HG03103 (cell line): ENCODE measurements at regions not wholly inside any gene's neighbourhood (a gene's known extent, or its start where the extent isn't known, plus 50 kb on each side); places are given as distances from the start of the nearest gene placed in this dataset.
"Not testable (repeated sequence)": the region's sequence is repeated elsewhere in the genome, so short reads cannot be mapped to it uniquely, and the experiment has no call there.

Experiments used
- ATAC-seq: cut with Tn5 transposase; IDR thresholded peaks from one replicate; pipeline ENCODE4 v1.9.1; 2021; ENCODE audit warnings: low read depth; ENCODE audit not compliant: unreplicated experiment

- not testable (repeated sequence) for ATAC-seq
These were observed 150.9 kb upstream of the TEX13D start for GRCh38 chrX:124181515-124181914.

- ATAC-seq = no peak
These were observed 142.0 kb upstream of the TEX13D start for GRCh38 chrX:124190440-124190839.

GRCh38 chrX:124194199-124194598, 138.3 kb upstream of the TEX13D start:
- no peak for ATAC-seq

GRCh38 chrX:124194901-124195300, 137.6 kb upstream of the TEX13D start:
- ATAC-seq = no peak

- no peak for ATAC-seq
These were observed 129.1 kb upstream of the TEX13D start for GRCh38 chrX:124203311-124203710.

- no peak for ATAC-seq
These were observed 123.8 kb upstream of the TEX13D start for GRCh38 chrX:124208660-124209059.

GRCh38 chrX:124209792-124210576, 122.5 kb upstream of the TEX13D start:
- no peak for ATAC-seq

- peak; percentile 80 for ATAC-seq
These were observed 121.0 kb upstream of the TEX13D start for GRCh38 chrX:124211312-124211942.

- ATAC-seq = no peak
These were observed 119.8 kb upstream of the TEX13D start for GRCh38 chrX:124212622-124213021.

- no peak for ATAC-seq
These were observed 116.7 kb upstream of the TEX13D start for GRCh38 chrX:124215786-124216185.

GRCh38 chrX:124216396-124217115, 115.9 kb upstream of the TEX13D start:
- no peak for ATAC-seq

GRCh38 chrX:124217304-124218251, 114.9 kb upstream of the TEX13D start:
- ATAC-seq = peak; percentile 76

GRCh38 chrX:124223524-124223923, 108.9 kb upstream of the TEX13D start:
- no peak for ATAC-seq

- ATAC-seq = no peak
These were observed 107.9 kb upstream of the TEX13D start for GRCh38 chrX:124224528-124224927.

GRCh38 chrX:124226129-124226528, 106.3 kb upstream of the TEX13D start:
- no peak for ATAC-seq

GRCh38 chrX:124228849-124229248, 103.6 kb upstream of the TEX13D start:
- ATAC-seq = no peak

- no peak for ATAC-seq
These were observed 103.1 kb upstream of the TEX13D start for GRCh38 chrX:124229374-124229773.

GRCh38 chrX:124230655-124231450, 101.6 kb upstream of the TEX13D start:
- ATAC-seq = no peak

GRCh38 chrX:124231451-124231759, 101.1 kb upstream of the TEX13D start:
- ATAC-seq = no peak
